GM21423 (cell line): ENCODE measurements at regions not wholly inside any gene's neighbourhood (a gene's known extent, or its start where the extent isn't known, plus 50 kb on each side); places are given as distances from the start of the nearest gene placed in this dataset.

Source experiments
- ATAC-seq: cut with Tn5 transposase; IDR thresholded peaks from one replicate; pipeline ENCODE4 v1.9.1; 2021; ENCODE audit warnings: mild to moderate bottlenecking, moderate library complexity; ENCODE audit not compliant: unreplicated experiment

GRCh38 chr4:181225616-181226261, 1017.5 kb upstream of the TENM3 start:
- ATAC-seq: no peak

GRCh38 chr4:181234951-181235680, 1008.1 kb upstream of the TENM3 start:
- no peak for ATAC-seq

DNA sequence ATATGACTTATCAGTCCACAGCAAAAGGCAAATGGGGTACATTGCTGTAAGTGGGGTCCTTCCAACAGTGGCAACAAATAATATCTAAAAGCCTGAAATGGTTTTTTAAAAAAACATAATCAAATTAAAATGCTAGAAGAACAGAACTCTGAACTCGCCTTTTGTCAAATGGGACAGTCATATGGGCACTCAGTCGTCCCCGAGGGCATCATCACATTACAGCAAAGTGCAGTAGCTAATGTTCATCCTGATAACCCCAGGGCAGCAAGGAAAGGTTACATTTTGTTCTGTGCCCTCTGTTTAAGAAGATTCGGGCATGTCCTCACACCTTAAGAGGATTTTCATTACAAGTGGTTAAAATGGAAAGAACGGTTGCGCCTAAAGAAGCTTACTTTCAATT, 997.9 kb upstream of the TENM3 start:
- ATAC-seq: no peak

GRCh38 chr4:181249031-181249430, 994.2 kb upstream of the TENM3 start:
- no peak for ATAC-seq

GRCh38 chr4:181254771-181255170, 988.4 kb upstream of the TENM3 start:
- ATAC-seq: no peak

DNA sequence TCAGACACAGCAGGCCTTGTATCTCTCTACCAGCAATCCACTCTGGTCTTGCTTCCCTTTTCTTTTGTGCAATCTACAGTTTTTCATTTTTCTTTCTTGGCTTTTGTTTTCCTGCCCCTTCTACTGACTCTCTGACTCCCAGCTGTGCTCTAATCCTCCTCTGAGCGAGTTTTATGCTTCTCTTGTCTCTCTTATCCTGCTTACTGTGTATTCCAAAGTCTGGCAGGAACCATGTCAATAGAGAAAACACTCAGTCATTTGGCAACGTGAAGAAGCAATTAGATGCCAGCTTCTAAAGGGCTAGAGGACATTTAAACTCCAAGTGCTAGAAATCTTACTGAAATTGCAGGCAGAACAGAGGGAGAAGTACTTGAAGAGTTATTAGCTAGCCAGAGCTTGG, 984.6 kb upstream of the TENM3 start:
- ATAC-seq: no peak

GRCh38 chr4:181259081-181259709, 984.0 kb upstream of the TENM3 start:
- ATAC-seq: no peak

- ATAC-seq: no peak
These were observed 981.9 kb upstream of the TENM3 start for GRCh38 chr4:181261279-181261678.

DNA sequence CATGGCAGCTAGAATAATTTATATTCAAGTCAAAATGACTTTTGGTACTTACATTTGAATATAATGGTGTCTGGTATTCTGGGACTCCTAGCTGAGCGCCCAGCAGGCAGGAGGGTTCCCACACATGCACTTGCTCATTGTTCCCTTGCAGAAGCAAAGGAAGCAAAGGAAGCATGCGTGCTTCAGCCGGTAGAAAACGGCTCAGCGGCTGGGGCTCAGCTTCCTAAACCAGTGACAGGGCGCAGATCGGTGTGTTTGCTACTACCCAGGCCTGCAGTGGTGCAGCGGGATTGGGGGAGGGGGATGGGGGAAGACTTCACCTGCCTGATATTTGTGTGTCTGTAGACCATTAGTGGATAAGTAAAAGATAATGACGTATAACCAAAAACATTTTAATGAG, 978.3 kb upstream of the TENM3 start:
- no peak for ATAC-seq

- no peak for ATAC-seq
These were observed 977.8 kb upstream of the TENM3 start for GRCh38 chr4:181265370-181265769.

- ATAC-seq: no peak
These were observed 972.0 kb upstream of the TENM3 start for GRCh38 chr4:181271116-181271640.

- no peak for ATAC-seq
These were observed 970.8 kb upstream of the TENM3 start for GRCh38 chr4:181272422-181272821.

GRCh38 chr4:181278941-181279340, 964.3 kb upstream of the TENM3 start:
- ATAC-seq: no peak

DNA sequence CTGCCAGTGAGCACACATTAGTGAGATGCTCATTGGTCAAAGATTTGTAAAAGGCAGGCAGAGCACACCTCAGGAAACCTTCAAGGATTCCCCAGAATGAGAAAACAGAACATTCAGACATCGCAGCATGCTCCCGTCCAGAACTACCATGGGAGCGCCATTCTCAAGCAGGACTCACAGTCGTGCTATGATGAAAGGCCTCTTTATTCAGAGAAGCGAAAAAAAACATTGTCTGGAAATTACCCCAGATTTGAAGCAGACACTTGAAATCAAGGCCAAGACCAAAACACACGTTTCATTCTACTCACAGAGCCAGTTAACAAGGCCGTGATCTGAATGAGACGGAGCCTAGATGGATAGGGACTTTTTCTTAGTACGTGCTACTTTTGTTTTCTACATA, 961.8 kb upstream of the TENM3 start:
- ATAC-seq: no peak

- ATAC-seq: no peak
These were observed 954.0 kb upstream of the TENM3 start for GRCh38 chr4:181289198-181289597.

DNA sequence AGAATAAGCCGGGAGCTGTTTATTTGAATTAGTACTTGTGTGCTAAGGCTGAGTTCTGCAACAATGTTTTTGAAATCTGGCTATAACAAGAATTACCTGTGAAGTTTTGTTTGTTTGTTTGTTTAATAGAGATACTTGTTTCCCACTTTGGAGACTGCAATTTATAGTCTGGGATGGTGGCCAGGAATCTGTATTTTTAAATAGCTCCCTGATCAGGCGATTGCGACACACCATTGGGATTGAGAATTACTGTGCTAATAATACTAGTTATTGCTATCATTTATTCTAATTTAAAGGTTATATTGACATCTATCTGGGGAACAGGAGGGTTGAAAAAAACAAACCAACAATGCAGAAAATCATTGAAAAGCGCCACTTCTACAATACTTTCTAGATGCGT, 951.6 kb upstream of the TENM3 start:
- ATAC-seq: no peak

DNA sequence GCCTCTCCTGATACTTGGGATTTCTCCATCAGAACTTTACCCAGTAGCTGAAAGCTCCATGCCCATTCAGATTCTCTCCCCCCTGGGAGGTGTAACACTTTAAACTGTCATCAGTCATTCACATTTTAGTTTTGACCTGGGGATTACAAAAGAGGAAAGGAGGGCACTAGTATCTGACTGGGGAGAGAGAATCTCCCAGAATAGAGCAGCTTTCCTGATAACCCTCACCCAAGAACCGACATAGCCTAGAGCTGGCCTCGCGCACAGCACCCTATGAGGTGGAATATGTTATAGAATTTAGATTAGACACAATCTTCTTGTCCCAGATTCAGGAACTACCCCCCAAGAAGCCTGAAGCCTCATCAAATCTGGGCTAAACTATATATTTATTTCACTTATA, 950.2 kb upstream of the TENM3 start:
- no peak for ATAC-seq

DNA sequence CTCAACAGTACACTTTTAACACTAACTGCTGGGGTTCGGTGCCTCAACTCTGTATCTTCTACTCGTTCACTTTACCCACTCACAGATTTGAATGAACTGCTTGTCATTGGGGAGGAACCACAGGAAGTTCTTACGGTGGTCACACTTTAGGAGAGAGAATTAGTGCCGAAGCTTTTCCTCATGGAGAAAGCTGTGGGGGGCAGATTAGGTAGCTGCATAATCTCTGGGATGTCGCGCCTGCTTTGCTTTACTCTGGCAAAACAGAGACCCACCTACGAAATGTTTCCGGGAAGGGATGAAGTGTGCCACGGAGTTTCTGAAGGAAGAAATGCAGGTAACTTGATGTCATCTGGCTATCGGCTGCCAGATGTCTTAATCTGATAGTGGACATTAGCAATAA, 949.7 kb upstream of the TENM3 start:
- ATAC-seq: no peak

DNA sequence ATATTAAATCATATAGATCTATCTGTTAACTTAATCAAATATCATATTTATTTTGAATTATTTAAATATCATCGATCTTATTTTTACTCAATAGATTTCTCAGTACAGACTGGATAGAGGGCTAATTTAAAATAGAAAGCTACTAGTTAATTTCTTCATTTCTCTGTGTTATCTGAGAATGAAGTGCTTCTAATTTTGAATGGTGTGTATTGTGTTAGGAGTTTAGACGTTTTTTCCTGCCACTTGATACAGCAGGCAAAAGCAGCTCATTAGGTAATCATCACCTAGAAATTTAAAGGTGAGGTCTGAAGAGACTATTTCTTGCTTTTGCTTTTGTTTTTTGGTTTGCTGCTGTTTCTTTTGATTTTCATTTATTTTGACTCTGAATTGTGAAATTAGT, 948.8 kb upstream of the TENM3 start:
- ATAC-seq: no peak

GRCh38 chr4:181301735-181302710, 941.2 kb upstream of the TENM3 start:
- no peak for ATAC-seq

GRCh38 chr4:181307824-181308223, 935.4 kb upstream of the TENM3 start:
- no peak for ATAC-seq
